ENCODE measurements at regions not wholly inside any gene's neighbourhood (a gene's known extent, or its start where the extent isn't known, plus 50 kb on each side); places are given as distances from the start of the nearest gene placed in this dataset.

- DNase-seq (ENCODE audit: low spot score): no peak
Measured at GRCh38 chr1:30514137-30514654, 209.2 kb downstream of the MATN1 start.

- DNase-seq (ENCODE audit: low spot score): no peak
Measured at GRCh38 chr1:30513396-30514136, 209.8 kb downstream of the MATN1 start.

GRCh38 chr1:30512914-30513265 is 210.5 kb downstream of the MATN1 start:
- no peak for DNase-seq (ENCODE audit: low spot score)

GRCh38 chr1:30511991-30512913 is 211.1 kb downstream of the MATN1 start:
- DNase-seq (ENCODE audit: low spot score): no peak

GRCh38 chr1:30511563-30511962 is 211.8 kb downstream of the MATN1 start:
- DNase-seq (ENCODE audit: low spot score): no peak

GRCh38 chr1:30511106-30511505 is 212.3 kb downstream of the MATN1 start:
- DNase-seq (ENCODE audit: low spot score): no peak

- no peak for DNase-seq (ENCODE audit: low spot score)
Measured at GRCh38 chr1:30509670-30510069, 213.7 kb downstream of the MATN1 start.

- no peak for DNase-seq (ENCODE audit: low spot score)
Measured at GRCh38 chr1:30508611-30509010, 214.8 kb downstream of the MATN1 start.

- DNase-seq (ENCODE audit: low spot score): no peak
Measured at GRCh38 chr1:30508175-30508448, 215.3 kb downstream of the MATN1 start.

- no peak for DNase-seq (ENCODE audit: low spot score)
Measured at GRCh38 chr1:30507401-30508174, 215.8 kb downstream of the MATN1 start.

GRCh38 chr1:30507016-30507312 is 216.4 kb downstream of the MATN1 start:
- no peak for DNase-seq (ENCODE audit: low spot score)

- DNase-seq (ENCODE audit: low spot score): no peak
Measured at GRCh38 chr1:30506291-30507015, 216.9 kb downstream of the MATN1 start.

GRCh38 chr1:30505853-30506252 is 217.5 kb downstream of the MATN1 start:
- DNase-seq (ENCODE audit: low spot score): no peak

GRCh38 chr1:30492451-30492850 is 230.9 kb downstream of the MATN1 start:
- no peak for DNase-seq (ENCODE audit: low spot score)

- no peak for DNase-seq (ENCODE audit: low spot score)
Measured at GRCh38 chr1:30491831-30492230, 231.6 kb downstream of the MATN1 start.

GRCh38 chr1:30490554-30491053 is 232.8 kb downstream of the MATN1 start:
- DNase-seq (ENCODE audit: low spot score): no peak

- DNase-seq (ENCODE audit: low spot score): no peak
Measured at GRCh38 chr1:30489737-30490389, 233.5 kb downstream of the MATN1 start.

GRCh38 chr1:30488324-30488913 is 235.0 kb downstream of the MATN1 start:
- DNase-seq (ENCODE audit: low spot score): no peak

GRCh38 chr1:30487042-30487441 is 236.3 kb downstream of the MATN1 start:
- DNase-seq (ENCODE audit: low spot score): no peak

GRCh38 chr1:30485072-30485471 is 238.3 kb downstream of the MATN1 start:
- DNase-seq (ENCODE audit: low spot score): no peak

GRCh38 chr1:30484668-30485067 is 238.7 kb downstream of the MATN1 start:
- DNase-seq (ENCODE audit: low spot score): no peak

Data from H4 (cell line).